HG02885 (cell line): ENCODE measurements at regions not wholly inside any gene's neighbourhood (a gene's known extent, or its start where the extent isn't known, plus 50 kb on each side); places are given as distances from the start of the nearest gene placed in this dataset.
A peak's percentile ranks its signal among the peaks of the same experiment; 100 is the strongest.

Source experiments
- ATAC-seq: cut with Tn5 transposase; IDR thresholded peaks from one replicate; pipeline ENCODE4 v1.9.1; 2021; ENCODE audit warnings: mild to moderate bottlenecking; ENCODE audit not compliant: unreplicated experiment, poor library complexity

DNA sequence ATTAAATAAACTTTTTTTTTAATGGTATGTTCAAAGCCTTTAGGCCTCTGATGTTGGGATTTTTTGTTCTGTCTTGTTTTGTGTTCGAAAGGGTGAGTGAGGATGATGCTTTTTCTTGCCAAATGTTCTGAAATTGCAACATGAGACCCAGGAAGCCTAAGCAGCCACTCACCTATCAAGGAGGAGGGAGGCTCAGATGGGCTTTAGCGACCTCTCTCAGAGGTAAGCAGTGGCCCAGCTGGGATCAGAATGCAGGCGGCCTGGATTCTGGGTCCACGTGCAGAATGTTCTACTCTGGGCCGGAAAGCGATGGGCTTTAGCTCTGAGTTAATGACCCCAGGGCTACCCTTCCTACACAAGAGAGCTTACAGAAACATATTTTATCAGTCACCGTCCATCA is 386.6 kb downstream of the SOX9 start:
- ATAC-seq, result no peak

DNA sequence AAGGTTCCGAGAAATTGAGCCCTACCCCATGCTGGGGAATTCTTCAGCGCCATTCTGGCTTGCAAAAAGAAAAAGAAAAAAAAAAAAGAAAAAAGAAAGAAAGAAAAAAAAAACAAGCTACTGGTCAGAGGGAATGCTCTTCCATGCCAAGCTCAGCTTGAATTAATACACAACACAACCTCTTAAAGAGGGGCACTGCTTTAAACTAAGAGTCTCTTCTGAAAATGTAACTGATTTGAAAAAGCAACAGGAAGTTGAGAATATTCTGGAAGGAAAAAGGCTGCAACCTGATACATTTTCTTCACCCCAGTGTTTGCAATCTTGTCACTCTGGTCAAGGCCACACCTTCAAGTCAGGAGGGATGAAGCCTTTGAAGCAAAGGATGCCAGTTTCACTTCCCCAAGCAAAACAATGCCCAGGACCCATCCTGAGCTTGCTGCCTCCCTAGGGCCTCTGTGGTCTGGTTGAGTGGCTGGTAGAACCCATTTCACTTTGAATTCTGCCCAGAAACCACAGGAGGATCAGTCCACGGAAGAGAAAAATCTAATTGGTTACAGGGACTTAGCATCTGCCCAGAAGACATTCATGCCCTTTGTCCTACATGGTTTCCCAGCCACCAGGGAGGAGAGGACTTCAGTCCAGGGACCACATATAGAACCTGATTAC is 389.7 kb downstream of the SOX9 start:
- peak; percentile 49 for ATAC-seq

DNA sequence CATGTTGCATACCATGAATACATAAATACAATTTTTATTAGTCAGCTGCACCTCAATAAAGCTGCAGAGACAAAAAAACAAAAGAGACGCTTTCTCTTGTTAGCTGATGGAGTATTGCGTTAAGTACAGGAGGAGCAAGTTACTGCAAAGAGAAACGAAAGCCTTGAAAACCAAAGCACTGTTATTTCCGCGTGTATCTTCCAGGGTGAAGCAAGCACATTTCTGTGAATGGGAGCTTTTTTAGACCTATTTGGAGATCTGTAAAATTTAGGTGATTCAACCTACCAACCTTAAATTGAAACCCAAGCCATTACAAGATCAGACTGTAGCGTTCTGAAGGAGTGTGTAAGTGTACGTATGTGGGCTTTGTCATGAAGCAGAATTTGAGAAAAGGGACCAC is 390.4 kb downstream of the SOX9 start:
- no peak for ATAC-seq

DNA sequence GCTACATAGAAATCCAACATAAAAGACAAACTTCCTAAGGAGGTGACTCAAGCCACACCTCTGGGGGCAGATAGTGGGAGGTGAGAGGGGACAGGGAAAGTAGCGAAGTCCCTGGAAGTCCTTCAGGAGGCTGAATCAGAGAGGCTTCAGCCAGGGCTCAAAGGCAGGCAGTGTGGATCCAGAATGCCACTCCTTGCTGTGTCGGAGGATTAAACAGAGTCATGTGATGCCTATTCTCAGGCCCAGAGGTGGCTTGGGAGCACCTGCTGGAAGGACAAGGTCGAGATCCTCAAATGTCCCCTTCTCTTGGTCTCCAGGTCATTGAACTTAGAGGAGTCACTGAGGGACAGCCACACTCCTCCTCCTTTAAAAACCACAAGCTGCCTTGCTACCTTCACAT is 391.1 kb downstream of the SOX9 start:
- no peak for ATAC-seq

DNA sequence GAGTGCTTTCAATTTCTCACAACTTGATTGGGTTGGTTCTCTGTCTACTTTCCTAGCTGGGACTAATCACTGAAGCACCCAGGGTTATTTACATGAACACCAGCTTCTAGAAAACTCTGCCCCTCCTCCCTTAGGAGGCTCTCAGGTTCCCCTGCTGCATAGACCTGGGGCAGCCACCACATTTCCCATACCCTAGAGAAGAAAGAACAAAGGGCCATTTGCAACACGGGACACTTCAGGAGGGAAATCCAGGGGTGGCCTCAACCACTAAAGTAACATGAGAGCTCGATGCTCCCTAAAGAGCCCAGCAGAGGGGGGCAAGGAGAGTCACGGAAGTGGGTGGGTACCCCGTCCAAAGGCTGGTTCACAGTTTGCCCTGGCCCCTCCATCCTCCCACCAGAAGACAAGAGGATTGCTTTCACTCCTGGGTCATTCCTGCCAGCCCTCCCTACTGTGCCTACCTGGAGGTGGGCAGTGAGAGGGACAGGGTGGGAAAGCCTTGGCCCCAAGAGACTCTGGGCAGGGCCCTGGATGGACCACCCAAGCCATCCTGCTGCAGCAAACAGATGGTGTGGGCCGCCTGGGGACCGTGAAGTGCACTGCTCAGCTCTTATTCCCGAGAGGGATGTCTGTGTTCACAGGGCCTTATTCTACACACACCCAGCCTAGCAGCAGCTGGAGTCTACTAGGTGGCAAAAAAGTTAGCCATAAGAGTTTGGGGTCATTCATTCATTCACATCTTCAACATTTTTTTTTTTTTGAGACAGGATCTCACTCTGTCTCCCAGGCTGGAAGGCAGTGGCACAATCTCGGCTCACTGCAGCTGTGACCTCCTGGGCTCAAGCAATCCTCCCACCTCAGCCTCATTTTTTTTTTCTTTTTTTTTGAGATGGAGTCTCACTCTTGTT is 392.1 kb downstream of the SOX9 start:
- no peak for ATAC-seq

DNA sequence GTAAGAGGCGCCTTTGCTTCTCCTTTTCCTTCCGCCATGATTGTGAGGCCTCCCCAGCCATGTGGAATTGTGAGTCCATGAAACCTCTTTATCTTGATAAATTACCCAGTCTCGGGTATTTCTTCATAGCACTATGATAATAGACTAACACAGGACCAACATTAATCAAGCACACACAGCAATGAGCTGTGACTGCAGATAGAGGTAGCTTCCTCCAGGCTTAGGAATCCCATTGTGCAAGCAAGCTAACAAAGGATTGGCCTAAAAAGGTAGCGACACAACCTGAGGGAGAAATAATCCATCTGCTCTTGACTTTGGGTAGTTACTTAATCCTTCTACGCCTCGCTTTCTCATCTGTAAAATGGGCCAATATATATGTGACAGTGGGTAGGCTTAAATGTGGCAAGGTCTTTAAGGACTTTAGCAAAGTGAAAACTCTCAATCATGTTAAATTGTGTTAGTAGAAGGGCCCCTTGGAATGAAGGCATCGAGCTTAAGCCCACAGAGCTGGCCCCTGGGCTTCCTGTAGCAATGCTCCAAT is 393.6 kb downstream of the SOX9 start:
- no peak for ATAC-seq

DNA sequence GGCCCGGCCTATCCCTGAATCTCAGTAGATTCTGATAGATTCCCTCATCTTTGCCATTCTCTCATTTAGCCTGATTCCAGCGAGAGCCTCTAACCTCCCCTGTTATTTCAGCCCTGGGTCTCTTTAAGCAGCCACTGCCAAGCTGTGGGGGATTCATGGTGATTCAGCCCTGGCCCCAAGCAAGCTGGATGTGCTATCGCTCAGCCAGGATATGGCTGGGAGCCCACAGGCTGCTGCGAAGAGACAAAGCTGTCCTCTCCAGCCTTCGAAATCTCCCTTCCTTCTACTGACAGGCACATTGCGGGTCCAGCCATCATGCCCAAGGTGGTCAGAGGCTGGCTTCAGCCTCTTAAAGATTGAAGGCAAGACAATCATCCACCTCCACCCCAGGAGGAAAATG is 394.1 kb downstream of the SOX9 start:
- no peak for ATAC-seq

DNA sequence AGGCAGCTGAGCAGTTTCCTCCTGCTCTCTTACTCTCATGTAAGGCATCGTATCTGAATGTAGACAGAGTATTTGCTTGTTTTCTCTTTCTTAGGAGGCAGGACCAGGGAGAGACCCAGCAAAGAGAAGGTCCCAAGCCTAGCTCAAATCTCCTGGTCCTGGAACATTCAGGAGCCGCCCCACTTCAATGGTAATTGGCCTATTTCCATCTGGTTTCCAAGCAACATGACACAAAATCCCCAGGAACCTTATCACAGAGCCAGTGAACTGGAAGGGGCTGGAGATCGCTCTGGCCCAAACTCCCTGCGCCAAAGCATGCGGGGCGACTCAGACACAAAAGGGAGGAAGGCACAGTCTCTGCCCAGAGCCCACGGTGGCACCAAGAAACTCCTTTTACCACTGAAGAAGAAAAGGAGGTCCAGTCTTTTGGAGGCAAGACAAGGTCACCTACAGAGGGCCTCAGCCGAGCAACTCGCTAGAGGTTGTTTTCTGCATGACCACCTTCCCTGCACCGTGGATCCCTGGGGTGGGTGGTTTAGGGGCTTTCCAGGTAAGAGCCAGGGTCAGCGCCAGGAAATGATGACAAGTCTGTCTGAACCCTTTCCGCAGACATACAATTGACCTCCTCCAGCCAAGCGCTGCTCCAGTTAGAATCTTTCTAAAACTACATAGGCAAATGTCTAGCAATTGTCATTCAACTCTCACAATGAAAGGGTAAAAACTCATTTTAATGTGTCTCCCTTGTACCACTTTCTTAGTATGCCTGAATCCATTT is 394.7 kb downstream of the SOX9 start:
- peak; percentile 45 for ATAC-seq

DNA sequence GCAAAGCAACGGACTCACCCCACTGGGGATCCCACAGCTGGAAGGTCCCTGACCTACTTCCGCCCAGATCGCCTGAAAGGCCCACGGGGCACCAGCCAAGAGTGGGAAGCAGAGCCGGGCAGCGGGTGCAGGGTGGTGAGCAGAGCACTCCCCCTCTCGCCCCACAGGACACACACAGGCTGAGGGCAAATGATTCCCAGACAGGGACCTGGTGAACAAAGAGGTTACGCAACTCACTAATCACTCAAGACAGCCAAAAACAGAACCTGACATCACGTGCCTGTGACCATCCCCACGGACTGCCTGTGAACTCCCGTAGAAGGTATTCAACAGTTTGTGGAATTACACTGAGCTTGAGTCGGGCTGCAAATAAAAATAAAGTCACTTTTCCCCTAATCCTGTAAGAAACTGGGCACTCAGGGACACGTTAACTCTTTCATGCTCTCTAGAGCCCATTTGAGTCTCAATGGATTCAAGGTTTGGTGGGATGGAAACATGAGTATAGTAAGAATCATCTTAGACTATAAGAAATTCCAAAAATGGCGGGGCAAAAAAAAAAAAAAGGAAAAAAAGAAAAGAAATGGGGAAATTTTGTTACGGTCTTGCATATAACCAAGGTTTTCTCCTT is 396.1 kb downstream of the SOX9 start:
- no peak for ATAC-seq

DNA sequence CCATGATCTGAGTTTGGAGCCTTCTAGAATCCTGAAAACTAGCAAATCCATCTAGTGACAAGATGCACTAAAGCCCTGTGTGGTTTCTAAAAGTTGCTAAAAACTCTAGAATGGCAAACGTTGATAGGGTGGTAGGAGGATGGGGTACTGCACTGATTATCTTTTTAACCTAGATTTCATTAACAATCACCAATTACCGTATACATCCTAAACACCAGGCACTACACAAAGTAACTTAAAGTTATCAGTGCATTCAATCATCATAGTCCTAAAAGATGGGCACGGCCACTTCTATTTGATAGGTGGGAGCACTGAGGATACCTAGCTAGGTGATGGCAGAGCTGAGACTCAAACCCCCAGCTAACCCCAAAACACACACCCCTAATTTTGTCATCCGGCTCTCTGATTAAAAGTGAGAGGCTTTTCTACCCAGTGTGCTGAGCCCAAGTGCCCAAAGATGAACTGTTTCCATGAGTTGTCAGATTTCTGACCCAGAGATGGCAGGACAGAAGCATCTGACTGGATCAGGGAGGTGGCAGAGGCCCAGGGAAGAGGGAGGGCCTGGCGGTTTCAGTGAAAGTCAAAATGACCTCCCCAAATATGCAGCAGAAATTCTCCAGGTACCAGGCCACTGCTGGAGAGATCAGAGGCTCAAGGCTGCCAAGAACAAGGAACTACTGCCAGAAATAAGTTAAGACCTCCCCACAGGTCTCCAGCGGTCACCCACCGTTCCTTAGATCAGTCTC is 396.8 kb downstream of the SOX9 start:
- ATAC-seq, result no peak

DNA sequence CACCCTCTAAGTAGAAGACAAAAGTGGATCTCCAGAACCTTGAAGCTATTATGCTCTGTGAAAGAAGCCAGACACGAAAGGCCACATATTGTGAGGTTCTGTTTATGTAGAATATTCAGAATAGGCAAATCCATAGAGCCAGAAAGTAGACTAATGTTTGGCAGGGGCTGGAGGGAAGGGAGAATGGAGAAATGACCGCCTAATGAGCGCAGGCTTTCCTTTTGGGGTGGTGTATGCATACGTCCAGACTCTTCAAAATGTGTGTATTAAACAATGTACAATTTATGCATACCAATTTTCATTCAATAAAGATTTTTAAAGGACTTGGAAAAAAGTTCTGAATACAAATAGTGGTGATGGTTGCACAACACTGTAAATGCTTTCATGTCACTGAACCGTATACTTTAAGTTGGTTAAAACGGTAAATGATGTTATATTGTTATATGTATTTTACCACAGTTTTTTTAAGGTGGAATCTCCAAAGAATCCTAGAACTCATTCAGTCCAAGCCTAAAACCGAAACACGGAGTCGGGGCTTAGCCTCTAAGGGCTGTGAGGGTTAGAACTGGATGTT is 397.4 kb downstream of the SOX9 start:
- no peak for ATAC-seq

DNA sequence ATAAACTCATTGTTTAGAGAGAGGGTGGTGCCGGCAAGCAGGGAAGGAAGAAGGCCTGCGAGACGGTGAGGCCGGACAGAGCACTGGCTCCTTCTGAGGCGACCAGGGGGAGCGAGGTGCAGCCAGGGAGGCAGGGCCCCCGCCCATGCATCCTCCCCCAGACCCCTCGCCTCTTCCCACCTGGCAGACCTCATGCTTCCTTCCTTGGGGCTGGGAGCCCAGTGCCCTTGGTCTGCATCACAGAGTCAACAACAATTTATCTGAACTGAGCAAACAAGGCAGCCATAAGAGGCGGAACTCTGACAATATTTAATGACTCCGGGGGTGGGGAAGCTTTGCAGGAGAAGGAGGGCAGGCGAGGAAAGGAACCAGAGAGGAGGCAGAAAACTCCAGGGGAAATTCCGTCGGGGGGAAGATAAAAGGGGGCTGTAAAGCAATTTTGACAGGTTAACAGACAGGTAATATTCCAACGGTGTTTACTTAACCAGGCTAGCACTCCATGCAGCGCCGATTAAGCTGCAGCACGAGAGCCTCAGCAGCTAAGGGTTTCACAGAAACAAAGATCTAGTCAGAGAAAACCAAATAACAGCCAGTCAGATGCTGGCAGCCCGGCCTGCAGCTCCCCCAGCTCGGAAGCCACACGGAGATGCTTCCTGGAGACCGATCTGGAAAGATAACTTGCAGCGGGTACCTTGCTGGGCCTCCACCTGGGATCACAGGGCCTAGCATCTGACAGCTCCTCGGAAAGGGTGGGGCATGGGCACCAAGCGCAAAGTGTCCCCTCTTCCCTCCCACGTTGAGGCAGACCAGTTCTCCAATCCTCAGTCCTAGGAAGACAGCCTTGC is 398.2 kb downstream of the SOX9 start:
- ATAC-seq, result no peak

DNA sequence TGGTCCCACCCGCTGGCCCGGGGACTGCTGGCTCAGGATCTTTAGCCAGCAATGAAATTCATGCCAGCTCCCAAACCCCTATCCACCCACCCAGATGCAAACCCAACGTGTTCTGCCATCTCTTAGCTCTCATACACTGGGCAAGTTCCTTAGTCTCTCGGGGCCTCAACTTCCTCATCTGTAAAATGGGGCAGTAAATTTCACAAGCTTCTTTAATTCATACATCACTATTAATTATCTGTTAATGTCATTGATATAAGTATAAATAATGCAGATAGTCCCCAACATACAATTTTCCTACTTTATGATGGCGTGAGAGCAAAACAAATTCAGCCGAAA is 398.7 kb downstream of the SOX9 start:
- ATAC-seq, result no peak

DNA sequence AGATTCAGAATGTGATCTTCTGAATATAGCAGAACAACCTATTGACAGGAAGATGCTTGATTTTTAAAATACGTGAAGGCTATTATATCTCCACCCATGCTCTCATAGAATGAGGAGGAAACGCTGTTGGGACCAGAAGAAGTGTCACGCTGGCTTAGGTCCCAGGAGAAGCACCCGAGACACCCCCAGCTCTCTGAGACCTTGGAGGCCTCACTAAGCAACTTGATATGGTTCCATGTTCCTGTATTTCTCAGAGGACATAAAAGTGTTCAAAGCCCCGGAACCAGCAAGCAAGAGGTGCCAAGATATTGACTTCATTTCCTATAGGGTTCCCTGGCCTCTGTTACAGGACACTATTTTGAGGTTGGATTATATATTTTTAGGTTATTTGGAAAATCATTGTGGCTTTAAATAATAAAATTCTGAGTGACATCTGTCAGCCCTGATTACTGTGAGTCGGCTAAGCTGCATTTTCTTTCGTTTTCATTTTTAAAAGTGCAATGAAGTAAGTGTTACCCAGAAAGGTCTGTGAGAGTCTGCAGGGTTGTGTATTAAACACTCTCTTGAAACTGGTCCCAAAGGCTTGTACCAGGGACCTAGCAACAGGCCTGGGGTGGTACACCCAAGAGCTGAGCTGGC is 400.0 kb downstream of the SOX9 start:
- ATAC-seq, result no peak

DNA sequence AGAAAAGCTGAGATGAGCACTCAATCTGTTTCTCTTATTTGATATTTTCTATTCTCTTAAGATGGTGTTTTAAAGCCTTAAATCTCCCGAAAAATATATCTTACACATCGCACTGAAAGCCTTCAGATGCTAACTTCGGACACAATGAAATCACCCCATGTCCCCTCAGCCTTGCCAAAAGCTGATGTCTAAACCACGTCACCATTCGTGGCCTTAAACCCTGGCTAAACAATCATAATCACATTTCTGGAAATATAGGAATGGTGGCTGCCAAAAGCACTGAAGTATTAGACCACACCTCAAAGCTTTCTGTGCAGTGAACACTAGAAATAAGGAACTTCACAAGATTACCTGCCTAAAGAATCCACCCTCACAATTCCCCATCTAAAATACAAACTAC is 402.7 kb downstream of the SOX9 start:
- ATAC-seq, result no peak

DNA sequence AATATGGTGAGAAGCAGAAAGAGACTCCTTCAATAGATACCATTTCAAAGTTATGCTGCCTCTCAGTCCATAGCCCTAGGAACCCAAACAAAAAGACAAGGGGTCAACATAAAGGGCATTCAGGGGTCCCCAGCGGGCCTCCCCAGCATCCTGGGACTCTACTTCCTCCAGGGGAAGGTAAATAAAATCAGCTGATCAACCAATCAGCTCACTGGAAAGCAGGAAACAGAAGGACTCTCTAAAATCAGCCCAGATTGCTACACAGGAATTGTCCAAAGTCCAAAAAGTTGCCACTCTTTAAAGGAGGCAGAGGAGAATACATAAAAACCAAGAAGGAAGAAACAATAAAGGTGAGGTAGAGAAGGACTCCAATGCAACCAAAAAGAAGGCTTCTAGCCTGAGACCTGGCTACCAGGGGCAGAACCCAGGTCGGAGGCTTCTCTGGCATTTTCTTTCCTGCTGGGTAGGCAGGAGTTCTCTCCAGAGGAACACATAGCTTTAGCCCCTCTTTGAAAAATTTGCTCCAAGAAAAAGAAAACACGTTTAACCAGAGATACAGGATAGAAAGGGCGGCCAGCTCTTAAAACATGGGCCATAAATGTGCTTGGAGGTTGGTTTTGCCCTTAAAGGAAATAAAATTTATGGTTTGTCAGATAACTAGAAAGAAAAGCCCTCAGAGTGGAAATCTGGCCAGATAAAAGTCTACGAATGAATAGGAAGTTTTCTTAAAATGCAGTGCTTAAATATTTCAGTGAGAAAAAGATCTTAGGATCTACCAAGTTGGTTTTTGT is 404.6 kb downstream of the SOX9 start:
- no peak for ATAC-seq

DNA sequence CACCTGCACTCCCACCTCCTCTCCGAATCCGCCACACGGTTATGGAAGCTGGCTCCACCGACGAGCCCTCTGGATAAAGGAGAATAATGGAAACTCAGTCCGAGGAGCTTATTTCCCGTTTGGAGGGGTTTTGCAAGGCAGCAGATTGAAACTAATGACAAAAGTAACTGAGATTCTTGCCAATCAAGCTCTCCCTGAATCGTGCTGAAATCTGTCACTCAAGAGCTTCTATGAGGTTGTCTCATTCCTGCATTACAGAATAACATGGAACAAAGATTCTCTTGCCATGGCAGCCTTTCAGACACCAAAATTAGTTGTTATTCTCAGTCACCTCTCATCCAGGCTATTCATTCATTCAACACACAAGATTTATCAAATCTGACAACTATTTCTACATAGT is 405.9 kb downstream of the SOX9 start:
- no peak for ATAC-seq
